A549 (cell line): ENCODE measurements at regions not wholly inside any gene's neighbourhood (a gene's known extent, or its start where the extent isn't known, plus 50 kb on each side); places are given as distances from the start of the nearest gene placed in this dataset.

ENCODE experiments used
- ATAC-seq, 2 experiments: fragments of 200-7000 bp in 1 of 2; fragments of >200 bp in 1 of 2; cut with Nextera tagmentation in 1 of 2; cut with Tn5 transposase in 1 of 2; 3 replicates each; pipeline versions ENCODE4 v1.8.0 to v1.9.1; 2018 to 2020; ENCODE audit warnings: mild to moderate bottlenecking in 1 of 2, moderate library complexity in 1 of 2
- CTCF ChIA-PET: fragments of 300-600 bp; sonication (Branson Sonifier 250); formaldehyde crosslinking; extraction: SDS; loops from one replicate; lab custom pipeline; 2021; ENCODE audit warnings: antibody characterized with exemption, inconsistent platforms; lab: Yijun Ruan, JAX
- POLR2A ChIA-PET: fragments of 350-600 bp; formaldehyde crosslinking; extraction: SDS; loops from one replicate; lab custom pipeline; 2021; ENCODE audit warnings: antibody characterized with exemption, inconsistent platforms; lab: Yijun Ruan, JAX
- DNase-seq, 2 experiments: peaks; one replicate each; pipeline versions ENCODE4 v3.0.0 to v3.0.0-alpha.2; 2011 to 2016; ENCODE audit warnings: low read depth in 1 of 2, low spot score in 1 of 2
- FAIRE-seq: peaks from 2 replicates; lab custom pipeline; 2011; peaks lifted over from hg19 to GRCh38; lab: Jason Lieb, UNC
- H3K27ac ChIP-seq, 2 experiments: fragments of >200 bp; sonication (Bioruptor Twin); formaldehyde crosslinking; 3 replicates each; pipeline ENCODE4 v1.5.1; 2016 to 2017
- H3K4me1 ChIP-seq: fragments of >200 bp; sonication (Bioruptor Twin); formaldehyde crosslinking; 3 replicates; pipeline ENCODE4 v1.6.1; 2016
- H3K4me2 ChIP-seq: fragments of >200 bp; sonication (Bioruptor Twin); formaldehyde crosslinking; 3 replicates; pipeline ENCODE4 v1.6.1; 2016
- H3K4me3 ChIP-seq: fragments of >200 bp; sonication (Bioruptor Twin); formaldehyde crosslinking; 3 replicates; pipeline ENCODE4 v1.5.1; 2016
- H3K9me3 ChIP-seq: fragments of >200 bp; sonication (Bioruptor Twin); formaldehyde crosslinking; 3 replicates; pipeline ENCODE4 v1.6.1; 2016
- CEBPB ChIP-seq, 2 experiments: fragments of >200 bp in 1 of 2; sonication (Bioruptor Twin) in 1 of 2; formaldehyde crosslinking in 1 of 2; IDR thresholded peaks; 2 replicates each; pipeline ENCODE4 v1.6.1; 2012 to 2016
- CHD4 ChIP-seq: fragments of 200-600 bp; sonication (generic); IDR thresholded peaks from 2 replicates; pipeline ENCODE4 v1.6.1; 2016; ENCODE audit warnings: antibody characterized with exemption, mild to moderate bottlenecking, borderline replicate concordance
- E2F6 ChIP-seq: IDR thresholded peaks from 2 replicates; pipeline ENCODE4 v1.6.1; 2012; ENCODE audit warnings: low read depth, borderline replicate concordance
- EP300 ChIP-seq, 2 experiments: fragments of >200 bp; sonication (Bioruptor Twin); formaldehyde crosslinking; IDR thresholded peaks; 2 replicates in 1 of 2; 3 replicates in 1 of 2; pipeline ENCODE4 v1.6.1; 2016 to 2017
- HDAC2 ChIP-seq: fragments of 200-600 bp; sonication (generic); IDR thresholded peaks from 2 replicates; pipeline ENCODE4 v1.6.1; 2016
- HES2 ChIP-seq: fragments of >200 bp; sonication (Bioruptor Twin); formaldehyde crosslinking; IDR thresholded peaks from 2 replicates; pipeline ENCODE4 v1.6.1; 2016
- HEYL ChIP-seq: fragments of 250-450 bp; sonication (Bioruptor Pico); IDR thresholded peaks from 2 replicates; pipeline ENCODE4 v1.8.0; 2021; ENCODE audit warnings: mild to moderate bottlenecking, moderate library complexity
- HOXB5 ChIP-seq: fragments of 250-450 bp; sonication (Bioruptor Pico); IDR thresholded peaks from 2 replicates; pipeline ENCODE4 v1.5.0; 2020; ENCODE audit warnings: mild to moderate bottlenecking, moderate library complexity
- MAFK ChIP-seq: fragments of 450-650 bp; IDR thresholded peaks from 2 replicates; pipeline ENCODE4 v1.6.1; 2014; ENCODE audit not compliant: partially characterized antibody
- MAZ ChIP-seq: fragments of 150-350 bp; IDR thresholded peaks from 2 replicates; pipeline ENCODE4 v1.6.1; 2014; ENCODE audit warnings: antibody characterized with exemption, low read depth, low read length, borderline replicate concordance
- PHF8 ChIP-seq: fragments of 200-600 bp; sonication (generic); IDR thresholded peaks from 2 replicates; pipeline ENCODE4 v1.6.1; 2016; ENCODE audit warnings: low read depth, mild to moderate bottlenecking, antibody characterized with exemption, moderate library complexity, borderline replicate concordance
- RAD21 ChIP-seq, 2 experiments: fragments of >200 bp in 1 of 2; sonication (Bioruptor Twin) in 1 of 2; formaldehyde crosslinking in 1 of 2; IDR thresholded peaks in 1 of 2; conservative IDR thresholded peaks in 1 of 2; 2 replicates in 1 of 2; 3 replicates in 1 of 2; pipeline ENCODE4 v1.6.1; 2012 to 2018; ENCODE audit warnings: inconsistent platforms in 1 of 2
- RARB ChIP-seq: fragments of 250-450 bp; sonication (Bioruptor Pico); IDR thresholded peaks from 2 replicates; pipeline ENCODE4 v1.8.0; 2021; ENCODE audit warnings: mild to moderate bottlenecking, moderate library complexity
- USF2 ChIP-seq: fragments of 450-650 bp; IDR thresholded peaks from 2 replicates; pipeline ENCODE4 v1.6.1; 2014; ENCODE audit warnings: antibody characterized with exemption
- ZFP36 ChIP-seq: fragments of 450-650 bp; IDR thresholded peaks from 2 replicates; pipeline ENCODE4 v1.6.1; 2014; ENCODE audit warnings: borderline replicate concordance; ENCODE audit not compliant: partially characterized antibody
- WGBS: methylation state at CpG from one replicate; pipeline ENCODE4 v1.1.6; 2017; ENCODE audit errors: missing lambda C conversion rate; 5-methylcytosine and 5-hydroxymethylcytosine counted together
- TF ChIP-seq, protein P1 (sequence below): fragments of 200-600 bp; sonication (generic); IDR thresholded peaks from 2 replicates; pipeline ENCODE4 v1.6.1; 2016; ENCODE audit warnings: antibody characterized with exemption, mild to moderate bottlenecking, moderate library complexity

DNA sequence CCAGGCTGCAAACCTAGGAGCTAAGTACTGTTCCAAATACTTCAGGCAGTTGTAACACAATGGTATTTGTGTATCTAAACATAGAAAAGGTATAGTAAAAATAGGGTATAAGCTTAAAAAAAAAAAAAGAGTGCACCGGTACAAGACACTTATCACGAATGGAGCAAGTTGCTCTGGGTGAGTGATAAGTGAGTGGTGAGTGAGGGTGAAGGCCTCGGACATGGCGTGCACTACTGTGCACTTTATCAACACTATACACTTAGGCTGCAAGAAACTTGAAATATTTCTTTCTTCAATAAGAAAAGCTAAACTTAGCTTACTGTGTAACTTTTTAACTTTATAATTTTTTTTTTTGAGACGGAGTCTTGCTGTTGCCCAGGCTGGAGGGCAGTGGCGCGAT lies 159.5 kb upstream of the PDE10A start (continued):
- TF ChIP-seq, protein P1, sequence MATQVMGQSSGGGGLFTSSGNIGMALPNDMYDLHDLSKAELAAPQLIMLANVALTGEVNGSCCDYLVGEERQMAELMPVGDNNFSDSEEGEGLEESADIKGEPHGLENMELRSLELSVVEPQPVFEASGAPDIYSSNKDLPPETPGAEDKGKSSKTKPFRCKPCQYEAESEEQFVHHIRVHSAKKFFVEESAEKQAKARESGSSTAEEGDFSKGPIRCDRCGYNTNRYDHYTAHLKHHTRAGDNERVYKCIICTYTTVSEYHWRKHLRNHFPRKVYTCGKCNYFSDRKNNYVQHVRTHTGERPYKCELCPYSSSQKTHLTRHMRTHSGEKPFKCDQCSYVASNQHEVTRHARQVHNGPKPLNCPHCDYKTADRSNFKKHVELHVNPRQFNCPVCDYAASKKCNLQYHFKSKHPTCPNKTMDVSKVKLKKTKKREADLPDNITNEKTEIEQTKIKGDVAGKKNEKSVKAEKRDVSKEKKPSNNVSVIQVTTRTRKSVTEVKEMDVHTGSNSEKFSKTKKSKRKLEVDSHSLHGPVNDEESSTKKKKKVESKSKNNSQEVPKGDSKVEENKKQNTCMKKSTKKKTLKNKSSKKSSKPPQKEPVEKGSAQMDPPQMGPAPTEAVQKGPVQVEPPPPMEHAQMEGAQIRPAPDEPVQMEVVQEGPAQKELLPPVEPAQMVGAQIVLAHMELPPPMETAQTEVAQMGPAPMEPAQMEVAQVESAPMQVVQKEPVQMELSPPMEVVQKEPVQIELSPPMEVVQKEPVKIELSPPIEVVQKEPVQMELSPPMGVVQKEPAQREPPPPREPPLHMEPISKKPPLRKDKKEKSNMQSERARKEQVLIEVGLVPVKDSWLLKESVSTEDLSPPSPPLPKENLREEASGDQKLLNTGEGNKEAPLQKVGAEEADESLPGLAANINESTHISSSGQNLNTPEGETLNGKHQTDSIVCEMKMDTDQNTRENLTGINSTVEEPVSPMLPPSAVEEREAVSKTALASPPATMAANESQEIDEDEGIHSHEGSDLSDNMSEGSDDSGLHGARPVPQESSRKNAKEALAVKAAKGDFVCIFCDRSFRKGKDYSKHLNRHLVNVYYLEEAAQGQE, result no peak
- TF ChIP-seq E2F6 (no peak), HES2 (no peak)

- ChIA-PET CTCF (no interaction called here), POLR2A (no interaction called here)
- Histone ChIP-seq H3K4me3 (no peak overlapping the region), H3K9me3 (no peaks in the 10 kb centered on the region), H3K4me2 (no peak overlapping the region), H3K27ac (no peak overlapping the region), H3K4me1 (peaks cover 11% of the 10 kb centered on the region; the same call in 1 of the 3 replicates)
- TF ChIP-seq HOXB5, result no peak
- no peak for TF ChIP-seq USF2
- no peak for TF ChIP-seq RAD21 (conservative IDR thresholded peaks at IDR 0.05 in 1 of 2, IDR thresholded peaks at IDR 0.05 in 1 of 2)
- no peak for DNase-seq
- 67% methylated on average over 9 of the region's 9 CpGs for WGBS
- no peak for ATAC-seq
- no peak for FAIRE-seq
These were observed 158.7 kb upstream of the PDE10A start for GRCh38 chr6:165821754-165822153.

DNA sequence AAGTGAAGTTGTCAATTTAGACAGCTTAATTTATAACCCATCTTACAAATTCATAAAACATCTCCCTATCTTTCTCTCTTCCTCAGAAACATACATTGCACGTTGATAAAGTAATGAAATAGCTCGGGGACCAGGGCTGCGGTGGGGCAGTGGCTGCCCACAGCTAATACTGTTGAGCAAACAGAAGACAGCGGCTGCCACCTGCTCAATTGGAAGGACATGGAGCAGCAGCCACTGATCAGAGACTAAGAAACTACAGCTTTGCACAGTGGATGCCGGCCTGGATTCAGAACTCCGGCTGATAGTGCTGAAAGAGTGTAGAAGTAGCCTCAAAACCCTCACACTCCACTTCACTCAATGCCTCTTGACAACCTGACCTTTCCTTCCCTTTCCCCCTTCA lies 157.9 kb upstream of the PDE10A start:
- WGBS, result 79% methylated on average over 6 of the region's 6 CpGs
- ATAC-seq, result no peak
- no peak for FAIRE-seq
- H3K9me3 ChIP-seq, result no peaks in the 10 kb centered on the region
- TF ChIP-seq CEBPB (IDR thresholded peaks at IDR 0.05) (no peak), HDAC2 (no peak), RARB (no peak), CHD4 (no peak), RAD21 (conservative IDR thresholded peaks at IDR 0.05 in 1 of 2, IDR thresholded peaks at IDR 0.05 in 1 of 2) (no peak), MAFK (no peak), HEYL (no peak), EP300 (IDR thresholded peaks at IDR 0.05) (no peak)
- TF ChIP-seq, all 56 proteins: peak for 0
- no peak overlapping the region for H3K4me3 ChIP-seq
- POLR2A ChIA-PET, result no interaction called here
- H3K4me2 ChIP-seq, result no peak overlapping the region
- no peak overlapping the region for H3K27ac ChIP-seq
- H3K4me1 ChIP-seq, result peaks cover 11% of the 10 kb centered on the region; the same call in 1 of the 3 replicates
- no peak for DNase-seq
- CTCF ChIA-PET, result no interaction called here

DNA sequence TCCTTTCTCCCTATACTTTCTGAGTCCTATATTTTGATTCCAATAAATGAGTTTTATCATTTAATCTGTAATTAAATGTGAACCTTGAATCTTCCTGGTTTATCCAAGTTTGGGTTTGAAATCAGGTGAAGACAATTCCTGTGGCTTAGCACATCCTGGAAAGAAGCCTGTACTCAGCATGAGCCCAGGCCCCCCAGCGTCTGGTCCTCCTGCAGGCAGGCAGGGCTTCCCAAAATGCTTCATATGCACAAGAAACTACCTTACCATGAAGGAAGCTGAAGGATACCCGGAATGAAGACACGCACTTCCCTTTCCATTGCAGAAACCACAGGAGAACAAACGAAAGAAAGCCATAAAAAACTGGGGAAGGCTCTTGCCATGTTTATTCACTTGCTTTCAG lies 157.4 kb upstream of the PDE10A start:
- no peak overlapping the region for H3K4me2 ChIP-seq
- ATAC-seq (no peak), FAIRE-seq (no peak), DNase-seq (no peak)
- CTCF ChIA-PET, result no interaction called here
- H3K4me3 ChIP-seq, result no peak overlapping the region
- no peak overlapping the region for H3K27ac ChIP-seq
- H3K4me1 ChIP-seq, result peaks cover 11% of the 10 kb centered on the region; the same call in 1 of the 3 replicates
- POLR2A ChIA-PET, result no interaction called here
- TF ChIP-seq ZFP36 (no peak), PHF8 (no peak), MAFK (no peak), USF2 (no peak), MAZ (no peak)
- 72% methylated on average over 4 of the region's 4 CpGs for WGBS
- H3K9me3 ChIP-seq, result no peaks in the 10 kb centered on the region
